Smooth muscle cell (in vitro differentiated cells): ENCODE measurements at regions not wholly inside any gene's neighbourhood (a gene's known extent, or its start where the extent isn't known, plus 50 kb on each side); places are given as distances from the start of the nearest gene placed in this dataset.

Experiments used
- DNase-seq: peaks from one replicate; lab custom pipeline; 2025; ENCODE audit not compliant: unreplicated experiment; lab: John Stamatoyannopoulos, UW
- H2AFZ ChIP-seq: fragments of 200-600 bp; sonication (generic); 2 replicates; pipeline ENCODE4 v1.6.0; 2016; ENCODE audit warnings: antibody characterized with exemption, low read depth, mild to moderate bottlenecking
- H3F3A ChIP-seq: fragments of 200-600 bp; sonication (generic); 2 replicates; pipeline ENCODE4 v1.6.0; 2017; ENCODE audit warnings: antibody characterized with exemption, low read depth
- H3K27ac ChIP-seq: fragments of 200-600 bp; sonication (generic); 2 replicates; pipeline ENCODE4 v1.5.1; 2016; ENCODE audit warnings: low read depth, mild to moderate bottlenecking
- H3K27me3 ChIP-seq: fragments of 200-600 bp; sonication (generic); 2 replicates; pipeline ENCODE4 v1.6.1; 2016; ENCODE audit warnings: low read depth, mild to moderate bottlenecking
- H3K36me3 ChIP-seq: fragments of 200-600 bp; sonication (generic); 2 replicates; pipeline ENCODE4 v1.5.1; 2016; ENCODE audit warnings: low read depth
- H3K4me1 ChIP-seq: fragments of 200-600 bp; sonication (generic); 2 replicates; pipeline ENCODE4 v1.5.1; 2016; ENCODE audit warnings: low read depth
- H3K4me2 ChIP-seq: fragments of 200-600 bp; sonication (generic); 2 replicates; pipeline ENCODE4 v1.6.0; 2016; ENCODE audit warnings: mild to moderate bottlenecking
- H3K4me3 ChIP-seq: fragments of 200-600 bp; sonication (generic); 2 replicates; pipeline ENCODE4 v1.5.1; 2016; ENCODE audit warnings: mild to moderate bottlenecking
- H3K79me2 ChIP-seq: fragments of 200-600 bp; sonication (generic); 2 replicates; pipeline ENCODE4 v1.6.0; 2016; ENCODE audit warnings: low read depth, mild to moderate bottlenecking
- H3K9ac ChIP-seq: fragments of 200-600 bp; sonication (generic); 2 replicates; pipeline ENCODE4 v1.6.0; 2016; ENCODE audit warnings: low read depth
- H3K9me3 ChIP-seq: fragments of 200-600 bp; sonication (generic); replicated peaks from 2 replicates; pipeline ENCODE4 v1.5.1; 2016; ENCODE audit warnings: low read depth
- H4K20me1 ChIP-seq: fragments of 200-600 bp; sonication (generic); 2 replicates; pipeline ENCODE4 v1.6.0; 2016; ENCODE audit warnings: low read depth
- WGBS: methylation state at CpG from one replicate; pipeline ENCODE4 v1.1.7; 2016; ENCODE audit warnings: low lambda C conversion rate; 5-methylcytosine and 5-hydroxymethylcytosine counted together
- TF ChIP-seq, protein P1 (sequence below): fragments of 200-600 bp; sonication (generic); IDR thresholded peaks from 2 replicates; pipeline ENCODE4 v1.5.1; 2017; ENCODE audit warnings: borderline replicate concordance, mild to moderate bottlenecking, antibody characterized with exemption; ENCODE audit not compliant: insufficient read depth, poor library complexity, severe bottlenecking

DNA sequence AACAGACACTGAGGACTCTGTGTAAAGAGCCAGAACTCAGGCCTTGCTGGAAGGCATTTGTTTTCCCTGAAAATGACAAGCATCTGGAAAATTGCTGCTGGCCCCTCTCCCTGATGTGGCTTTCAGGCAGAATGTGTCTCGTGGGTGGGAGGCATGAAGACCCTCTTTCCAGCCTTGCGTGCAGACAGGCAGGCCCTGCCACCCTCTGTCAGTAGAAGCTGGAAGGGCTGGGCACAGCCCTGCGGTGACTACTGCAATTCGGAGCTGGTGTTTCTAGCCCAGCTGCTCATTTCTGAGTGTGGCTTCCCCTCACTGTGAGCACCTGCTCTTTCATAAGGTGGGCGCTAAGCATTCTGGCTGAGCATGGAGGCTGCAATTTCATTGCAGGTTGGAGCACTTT is 349.9 kb downstream of the PTPRU start:
- DNase-seq = no peak
- Histone ChIP-seq H3K9ac (no peak overlapping the region), H3K4me3 (no peak overlapping the region), H4K20me1 (no peaks in the 10 kb centered on the region), H3K27ac (no peak overlapping the region), H3K9me3 (no peaks in the 10 kb centered on the region), H3K27me3 (peaks cover 4% of the 10 kb centered on the region), H3K79me2 (no peaks in the 10 kb centered on the region), H3K4me1 (no peaks in the 10 kb centered on the region), H3K36me3 (no peaks in the 10 kb centered on the region), H3F3A (no peaks in the 10 kb centered on the region), H3K4me2 (no peak overlapping the region), H2AFZ (no peak overlapping the region)
- 89% methylated on average over 5 of the region's 5 CpGs for WGBS
- TF ChIP-seq, protein P1, sequence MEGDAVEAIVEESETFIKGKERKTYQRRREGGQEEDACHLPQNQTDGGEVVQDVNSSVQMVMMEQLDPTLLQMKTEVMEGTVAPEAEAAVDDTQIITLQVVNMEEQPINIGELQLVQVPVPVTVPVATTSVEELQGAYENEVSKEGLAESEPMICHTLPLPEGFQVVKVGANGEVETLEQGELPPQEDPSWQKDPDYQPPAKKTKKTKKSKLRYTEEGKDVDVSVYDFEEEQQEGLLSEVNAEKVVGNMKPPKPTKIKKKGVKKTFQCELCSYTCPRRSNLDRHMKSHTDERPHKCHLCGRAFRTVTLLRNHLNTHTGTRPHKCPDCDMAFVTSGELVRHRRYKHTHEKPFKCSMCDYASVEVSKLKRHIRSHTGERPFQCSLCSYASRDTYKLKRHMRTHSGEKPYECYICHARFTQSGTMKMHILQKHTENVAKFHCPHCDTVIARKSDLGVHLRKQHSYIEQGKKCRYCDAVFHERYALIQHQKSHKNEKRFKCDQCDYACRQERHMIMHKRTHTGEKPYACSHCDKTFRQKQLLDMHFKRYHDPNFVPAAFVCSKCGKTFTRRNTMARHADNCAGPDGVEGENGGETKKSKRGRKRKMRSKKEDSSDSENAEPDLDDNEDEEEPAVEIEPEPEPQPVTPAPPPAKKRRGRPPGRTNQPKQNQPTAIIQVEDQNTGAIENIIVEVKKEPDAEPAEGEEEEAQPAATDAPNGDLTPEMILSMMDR = no peak

DNA sequence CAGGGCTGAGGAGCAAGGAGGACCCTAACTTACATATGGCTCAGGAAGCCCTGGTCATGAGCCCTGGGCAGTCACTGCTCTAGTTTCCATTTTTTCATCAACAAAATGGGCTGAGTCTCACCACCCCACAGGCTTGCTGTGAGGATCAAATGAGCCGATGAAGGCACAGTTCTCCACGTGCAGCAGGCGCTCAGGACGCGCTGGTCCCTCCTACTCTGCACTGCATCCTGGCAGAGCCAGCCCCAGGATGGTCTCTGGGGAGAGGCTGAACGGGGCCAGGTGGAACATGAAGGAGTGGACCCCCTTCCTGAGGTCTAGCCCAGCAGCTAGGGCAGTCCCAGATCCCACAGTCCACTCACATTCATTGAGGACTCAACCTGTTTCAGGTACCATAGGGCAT is 349.3 kb downstream of the PTPRU start:
- TF ChIP-seq, protein P1 = no peak
- Histone ChIP-seq H3K36me3 (no peaks in the 10 kb centered on the region), H3K4me1 (no peaks in the 10 kb centered on the region), H3K9me3 (no peaks in the 10 kb centered on the region), H3K27ac (no peak overlapping the region), H3K4me3 (no peak overlapping the region), H3K79me2 (no peaks in the 10 kb centered on the region), H3K27me3 (peaks cover 4% of the 10 kb centered on the region), H3K9ac (no peak overlapping the region), H3K4me2 (no peak overlapping the region), H4K20me1 (no peaks in the 10 kb centered on the region), H2AFZ (no peak overlapping the region), H3F3A (no peaks in the 10 kb centered on the region)
- 89% methylated on average over 6 of the region's 6 CpGs for WGBS
- DNase-seq = no peak

DNA sequence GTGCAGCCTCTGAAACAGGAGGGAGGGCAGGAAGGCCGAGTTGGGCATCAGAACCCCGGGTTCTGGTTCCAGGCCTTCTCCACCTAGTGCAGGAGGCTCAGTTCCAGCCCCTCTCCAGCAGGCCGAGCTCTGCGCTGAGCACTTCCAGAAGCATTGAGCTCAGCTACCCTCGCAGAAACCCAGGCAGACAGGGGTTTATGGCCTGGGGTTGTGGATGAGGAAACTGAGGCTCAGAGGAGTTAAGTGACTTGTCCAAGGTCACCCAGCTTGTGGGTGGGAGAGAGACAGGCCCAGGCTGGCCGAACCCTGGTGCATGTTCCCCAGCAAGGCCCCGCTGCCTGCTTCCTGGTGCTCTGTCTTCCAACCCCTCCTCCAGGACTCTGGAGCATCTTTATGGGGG is 348.9 kb downstream of the PTPRU start:
- Histone ChIP-seq H2AFZ (no peak overlapping the region), H3K9me3 (no peaks in the 10 kb centered on the region), H3K27me3 (peaks cover 4% of the 10 kb centered on the region), H3K4me2 (no peak overlapping the region), H3K4me1 (no peaks in the 10 kb centered on the region), H4K20me1 (no peaks in the 10 kb centered on the region), H3F3A (no peaks in the 10 kb centered on the region), H3K79me2 (no peaks in the 10 kb centered on the region), H3K4me3 (no peak overlapping the region), H3K27ac (no peak overlapping the region), H3K36me3 (no peaks in the 10 kb centered on the region), H3K9ac (no peak overlapping the region)
- TF ChIP-seq, protein P1 = no peak
- 82% methylated on average over 7 of the region's 7 CpGs for WGBS
- DNase-seq = no peak

DNA sequence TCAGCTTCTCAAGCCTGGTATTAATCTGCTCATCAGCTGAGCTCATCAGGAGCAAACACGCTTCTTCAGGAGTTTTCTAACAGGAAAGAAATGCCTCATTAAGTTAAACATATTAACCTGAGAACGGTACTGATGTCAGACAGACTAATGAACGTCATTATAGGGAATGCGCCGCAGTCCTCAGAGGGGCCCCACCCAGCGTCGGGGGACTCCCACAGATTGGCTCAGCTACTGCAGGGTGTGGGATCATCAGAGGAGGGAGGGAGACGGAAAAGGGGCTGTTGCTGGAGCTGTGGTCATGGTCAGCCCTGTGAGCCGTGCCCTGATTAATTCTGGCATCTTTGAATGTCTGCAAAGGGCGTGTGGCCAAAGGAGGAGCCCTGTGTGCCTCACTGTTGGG is 348.5 kb downstream of the PTPRU start:
- H3K9me3 ChIP-seq = no peaks in the 10 kb centered on the region
- H3K36me3 ChIP-seq = no peaks in the 10 kb centered on the region
- WGBS = 77% methylated on average over 10 of the region's 10 CpGs
- no peak overlapping the region for H2AFZ ChIP-seq
- no peaks in the 10 kb centered on the region for H4K20me1 ChIP-seq
- TF ChIP-seq, protein P1 = no peak
- H3K4me3 ChIP-seq = no peak overlapping the region
- no peaks in the 10 kb centered on the region for H3K79me2 ChIP-seq
- H3K9ac ChIP-seq = no peak overlapping the region
- no peak for DNase-seq
- peaks cover 4% of the 10 kb centered on the region for H3K27me3 ChIP-seq
- no peaks in the 10 kb centered on the region for H3F3A ChIP-seq
- H3K27ac ChIP-seq = no peak overlapping the region
- no peaks in the 10 kb centered on the region for H3K4me1 ChIP-seq
- no peak overlapping the region for H3K4me2 ChIP-seq
